ENCODE measurements at regions not wholly inside any gene's neighbourhood (a gene's known extent, or its start where the extent isn't known, plus 50 kb on each side); places are given as distances from the start of the nearest gene placed in this dataset.
A peak's percentile ranks its signal among the peaks of the same experiment; 100 is the strongest.

GRCh38 chr4:112910109-112910736 is 139.2 kb upstream of the ANK2 start:
- H3K27me3 Mint-ChIP-seq: no peaks in the 10 kb centered on the region
- TF ChIP-seq CTCF (IDR thresholded peaks at IDR 0.05): no peak
- peak overlapping the region; percentile 2 for H3K27ac Mint-ChIP-seq
- intact Hi-C loops (cut with micrococcal nuclease): no loop called here
- peak; percentile 37 for ATAC-seq (ENCODE audit: low read depth)
- H3K9me3 Mint-ChIP-seq: no peaks in the 10 kb centered on the region
- DNase-seq: no peak
- ChIA-PET POLR2A (interaction anchor here (0.7 kb wide), 1 partner anchor 82 kb away, joined by 3 read pairs; no protein-coding TSS in a partner anchor), CTCF (no interaction called here)
- no peaks in the 10 kb centered on the region for H3K36me3 Mint-ChIP-seq (ENCODE audit: low read depth)
- H3K4me3 Mint-ChIP-seq: peak overlapping the region; percentile 3
- H3K4me1 Mint-ChIP-seq: peaks cover 7% of the 10 kb centered on the region

- intact Hi-C loops (cut with micrococcal nuclease): no loop called here
- no peaks in the 10 kb centered on the region for H3K27me3 Mint-ChIP-seq
- ChIA-PET POLR2A (no interaction called here), CTCF (no interaction called here)
- H3K4me1 Mint-ChIP-seq: no peaks in the 10 kb centered on the region
- TF ChIP-seq CTCF (IDR thresholded peaks at IDR 0.05): no peak
- no peaks in the 10 kb centered on the region for H3K9me3 Mint-ChIP-seq
- ATAC-seq (ENCODE audit: low read depth) (no peak), DNase-seq (no peak)
- no peak overlapping the region for H3K4me3 Mint-ChIP-seq
- no peaks in the 10 kb centered on the region for H3K36me3 Mint-ChIP-seq (ENCODE audit: low read depth)
- no peak overlapping the region for H3K27ac Mint-ChIP-seq
Measured at GRCh38 chr4:112916868-112917267, 132.6 kb upstream of the ANK2 start.

DNA sequence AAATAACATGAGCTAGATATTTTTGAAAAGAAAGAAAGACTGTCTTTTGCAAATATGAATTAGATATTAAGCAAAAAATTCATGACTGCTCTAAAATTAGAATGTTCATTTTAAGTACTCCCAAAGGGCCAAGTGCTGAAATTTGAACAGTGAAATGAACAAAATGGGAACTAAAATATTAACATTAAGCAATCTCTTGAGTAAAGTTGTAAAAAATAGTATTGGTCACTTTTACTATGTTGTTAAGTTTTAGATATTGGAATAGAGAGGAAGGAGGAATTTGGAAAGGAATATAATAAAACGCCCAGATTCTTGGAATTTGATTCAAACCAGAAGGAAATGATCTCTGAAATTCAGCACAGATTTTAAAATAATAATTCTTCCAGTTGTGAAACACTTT is 125.9 kb upstream of the ANK2 start:
- ChIA-PET CTCF (no interaction called here), POLR2A (no interaction called here)
- Mint-ChIP-seq H3K4me1 (no peaks in the 10 kb centered on the region), H3K27me3 (no peaks in the 10 kb centered on the region), H3K9me3 (no peaks in the 10 kb centered on the region), H3K4me3 (no peak overlapping the region), H3K36me3 (ENCODE audit: low read depth) (no peaks in the 10 kb centered on the region), H3K27ac (no peak overlapping the region)
- no peak for TF ChIP-seq CTCF (IDR thresholded peaks at IDR 0.05)
- no peak for ATAC-seq (ENCODE audit: low read depth)
- intact Hi-C loops (cut with micrococcal nuclease): no loop called here
- no peak for DNase-seq

DNA sequence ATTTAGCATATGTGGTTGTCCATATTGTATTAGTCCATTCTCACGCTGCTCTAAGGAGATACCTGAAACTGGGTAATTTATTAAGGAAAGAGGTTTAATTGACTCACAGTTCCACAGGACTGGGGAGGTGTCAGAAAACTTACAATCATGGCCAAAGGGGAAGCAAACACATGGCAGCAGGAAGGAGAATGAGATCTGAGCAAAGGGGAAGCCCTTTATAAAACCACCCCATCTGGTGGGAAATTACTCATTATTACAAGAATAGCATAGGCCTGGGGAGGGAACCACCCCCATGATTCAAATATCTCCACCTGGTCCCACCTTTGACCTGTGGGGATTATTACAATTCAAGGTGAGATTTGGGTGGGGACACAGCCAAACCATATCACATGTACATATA is 122.6 kb upstream of the ANK2 start:
- CTCF ChIA-PET: no interaction called here
- H3K4me3 Mint-ChIP-seq: no peak overlapping the region
- no peaks in the 10 kb centered on the region for H3K36me3 Mint-ChIP-seq (ENCODE audit: low read depth)
- no peak for DNase-seq
- no peak for ATAC-seq (ENCODE audit: low read depth)
- H3K4me1 Mint-ChIP-seq: no peaks in the 10 kb centered on the region
- intact Hi-C loops (cut with micrococcal nuclease): no loop called here
- H3K9me3 Mint-ChIP-seq: no peaks in the 10 kb centered on the region
- no peak for TF ChIP-seq CTCF (IDR thresholded peaks at IDR 0.05)
- POLR2A ChIA-PET: no interaction called here
- no peak overlapping the region for H3K27ac Mint-ChIP-seq
- no peaks in the 10 kb centered on the region for H3K27me3 Mint-ChIP-seq

DNA sequence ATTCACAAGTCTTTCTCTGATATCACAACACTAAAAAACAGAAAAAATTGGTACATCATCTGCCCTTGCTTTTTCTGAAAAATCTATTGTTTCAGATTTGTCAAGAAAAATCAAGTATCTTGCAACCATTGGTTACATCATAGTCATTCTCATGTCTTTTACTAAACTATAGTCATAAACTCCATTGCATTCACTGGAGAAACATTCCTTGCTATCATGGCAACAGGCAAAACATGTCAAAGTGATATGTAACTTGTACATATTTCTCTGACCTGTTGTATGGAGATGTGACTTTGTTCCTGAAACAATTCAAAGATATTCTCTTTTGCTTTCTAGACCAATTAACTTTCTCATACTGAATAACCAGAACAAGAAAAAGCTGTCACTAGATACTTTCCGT is 121.9 kb upstream of the ANK2 start:
- H3K27ac Mint-ChIP-seq: no peak overlapping the region
- intact Hi-C loops (cut with micrococcal nuclease): no loop called here
- DNase-seq (no peak), ATAC-seq (ENCODE audit: low read depth) (no peak)
- no peak for TF ChIP-seq CTCF (IDR thresholded peaks at IDR 0.05)
- H3K36me3 Mint-ChIP-seq (ENCODE audit: low read depth): no peaks in the 10 kb centered on the region
- H3K9me3 Mint-ChIP-seq: no peaks in the 10 kb centered on the region
- H3K4me3 Mint-ChIP-seq: no peak overlapping the region
- H3K4me1 Mint-ChIP-seq: no peaks in the 10 kb centered on the region
- ChIA-PET CTCF (no interaction called here), POLR2A (no interaction called here)
- H3K27me3 Mint-ChIP-seq: no peaks in the 10 kb centered on the region
